GM18499 (cell line): ENCODE measurements at regions not wholly inside any gene's neighbourhood (a gene's known extent, or its start where the extent isn't known, plus 50 kb on each side); places are given as distances from the start of the nearest gene placed in this dataset.
"Not testable (repeated sequence)": the region's sequence is repeated elsewhere in the genome, so short reads cannot be mapped to it uniquely, and the experiment has no call there.

Experiments
- ATAC-seq: cut with Tn5 transposase; IDR thresholded peaks from one replicate; pipeline ENCODE4 v1.9.1; 2021; ENCODE audit warnings: moderate number of reproducible peaks; ENCODE audit not compliant: insufficient read depth, unreplicated experiment

DNA sequence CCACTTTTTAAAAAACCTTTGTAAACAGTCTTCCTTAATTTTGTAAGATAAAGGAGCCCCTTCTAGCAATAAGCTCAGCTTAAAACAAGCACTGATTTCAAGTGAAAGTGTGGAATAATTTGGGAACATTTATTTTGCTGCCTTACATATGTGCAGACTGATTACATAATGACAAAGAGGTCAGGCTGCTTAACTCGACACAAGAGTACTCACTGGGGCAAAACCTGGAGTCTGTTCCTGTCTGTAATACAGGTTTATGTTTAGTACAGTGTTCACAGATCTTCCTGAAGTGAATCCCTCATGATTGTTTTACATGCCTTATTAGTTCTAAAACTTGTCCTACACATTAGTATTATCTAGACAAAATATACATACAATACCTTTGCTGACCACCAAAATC lies 609.8 kb downstream of the LMO7 start:
- ATAC-seq, result no peak

DNA sequence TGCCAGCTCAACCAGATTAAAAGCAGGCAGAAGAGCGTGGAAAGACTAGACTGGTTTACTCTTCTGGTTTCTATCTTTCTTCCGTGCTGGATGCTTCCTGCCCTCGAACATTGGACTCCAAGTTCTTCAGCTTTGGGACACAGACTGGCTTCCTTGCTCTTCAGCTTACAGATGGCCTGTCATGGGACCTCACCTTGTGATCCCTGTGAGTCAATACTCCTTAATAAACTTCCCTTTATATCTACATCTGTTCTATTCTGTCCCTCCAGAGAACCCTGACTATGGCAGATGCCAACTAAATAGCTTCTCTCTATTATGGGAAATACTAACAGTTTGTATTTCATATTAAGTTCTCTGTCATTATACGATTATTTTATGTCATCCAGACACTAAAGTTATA lies 609.1 kb downstream of the LMO7 start:
- ATAC-seq, result no peak

DNA sequence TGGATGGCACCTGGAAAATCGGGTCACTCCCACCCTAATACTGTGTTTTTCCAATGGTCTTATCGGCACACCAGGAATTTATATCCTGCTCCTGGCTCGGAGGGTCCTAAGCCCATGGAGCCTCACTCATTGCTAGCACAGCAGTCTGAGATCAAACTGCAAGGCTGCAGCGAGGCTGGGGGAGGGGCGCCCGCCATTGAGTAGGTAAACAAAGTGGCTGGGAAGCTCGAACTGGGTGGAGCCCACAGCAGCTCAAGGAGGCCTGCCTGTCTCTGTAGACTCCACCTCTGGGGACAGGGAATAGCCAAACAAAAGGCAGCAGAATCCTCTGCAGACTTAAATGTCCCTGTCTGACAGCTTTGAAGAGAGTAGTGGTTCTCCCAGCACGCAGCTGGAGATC lies 607.0 kb downstream of the LMO7 start:
- ATAC-seq, result not testable (repeated sequence)

DNA sequence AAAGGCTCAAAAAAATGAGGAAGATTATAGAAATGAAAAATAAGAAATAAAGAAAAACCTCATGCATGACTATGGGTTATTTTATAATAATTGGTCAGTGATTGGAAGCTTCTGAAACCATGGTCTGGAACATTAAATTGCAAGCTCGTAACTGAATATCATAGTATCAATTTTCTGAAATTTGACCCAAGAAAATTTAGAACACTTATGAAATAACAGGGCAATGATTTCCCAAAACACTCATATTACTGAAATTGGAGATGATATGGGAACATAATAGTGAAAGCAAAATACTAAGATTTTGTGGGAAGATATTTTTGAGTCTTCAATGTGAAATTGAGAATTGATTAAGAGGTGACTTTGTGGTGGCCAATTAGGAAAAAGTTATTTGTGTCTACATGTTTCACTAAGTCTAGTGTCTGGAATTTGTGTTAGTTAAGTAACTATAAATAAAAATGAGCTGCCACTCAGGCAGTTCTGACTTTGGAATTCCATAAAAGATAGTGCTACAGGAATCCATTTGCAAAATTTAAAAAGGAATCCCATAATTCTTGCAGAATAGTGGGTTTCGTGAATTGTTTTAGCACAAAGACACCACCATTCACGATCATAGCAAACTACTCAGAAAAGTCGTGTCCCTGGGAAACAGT lies 603.0 kb downstream of the LMO7 start:
- ATAC-seq, result no peak

DNA sequence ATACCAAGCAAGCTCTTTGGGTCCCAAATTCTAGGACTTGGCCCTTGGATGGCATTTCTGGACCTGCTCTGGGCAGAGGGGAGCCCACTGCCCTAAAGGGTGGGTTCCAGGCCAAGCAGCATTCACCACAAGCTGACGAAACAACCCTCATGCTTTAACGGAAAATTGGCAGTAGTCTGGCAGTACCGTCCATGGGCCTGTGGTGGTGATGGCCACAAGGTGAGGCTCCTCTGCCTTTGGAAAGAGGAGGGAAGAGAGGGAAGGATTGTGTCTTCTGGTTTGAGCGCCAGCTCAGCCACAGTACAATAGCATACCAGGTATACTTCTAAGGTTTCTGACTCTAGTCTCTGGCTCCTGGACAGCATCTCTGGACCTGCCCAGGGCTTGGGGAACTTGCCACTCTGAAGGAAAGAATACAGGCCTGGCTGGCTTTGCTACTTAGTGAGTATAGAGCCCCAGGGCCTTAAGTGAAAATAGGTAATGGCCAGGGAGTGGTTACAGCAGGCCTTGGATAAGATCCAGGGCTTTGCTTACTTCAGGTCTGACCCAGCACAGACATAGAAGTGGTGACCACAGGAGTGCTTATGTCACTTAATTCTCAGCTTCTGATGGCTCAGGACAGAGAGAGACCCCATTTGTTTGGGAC lies 595.5 kb downstream of the LMO7 start:
- no peak for ATAC-seq

DNA sequence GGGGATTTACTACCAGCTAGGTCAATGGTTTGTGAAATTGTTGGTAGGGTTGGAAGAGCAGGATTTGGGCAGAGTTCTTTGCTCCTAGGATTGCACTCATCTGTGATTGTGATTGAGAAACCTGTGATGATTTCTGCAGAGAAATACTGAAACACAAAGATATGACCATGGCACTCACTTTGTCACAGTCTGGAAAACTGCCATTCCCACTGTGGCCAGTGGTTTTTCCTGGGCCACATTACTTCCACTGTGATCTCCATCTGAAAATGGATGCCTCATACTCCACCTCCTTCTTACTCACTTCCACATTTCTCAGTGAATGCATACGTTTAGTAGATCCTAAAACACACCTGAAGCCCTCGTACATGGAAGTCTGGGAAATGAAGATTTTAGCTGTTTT lies 593.2 kb downstream of the LMO7 start:
- ATAC-seq, result no peak

DNA sequence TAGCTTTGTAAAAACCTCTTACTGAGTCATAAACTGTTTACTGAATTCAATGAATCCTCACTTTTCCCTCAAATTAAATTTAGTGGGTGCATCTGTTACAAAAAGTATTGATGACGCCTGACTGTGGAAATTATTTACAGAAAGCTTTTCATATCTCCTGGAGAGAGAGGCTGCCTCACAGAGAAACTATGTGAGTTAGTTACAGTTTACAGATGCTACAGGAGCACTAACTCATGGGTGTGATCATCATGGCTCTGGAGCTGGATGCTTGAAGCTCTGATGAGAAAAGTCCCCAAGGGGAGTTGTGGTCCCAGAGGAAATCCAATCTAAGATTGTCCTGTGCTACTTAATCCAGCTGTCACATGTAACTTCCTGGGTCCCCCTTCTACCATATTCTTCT lies 590.8 kb downstream of the LMO7 start:
- ATAC-seq, result no peak

DNA sequence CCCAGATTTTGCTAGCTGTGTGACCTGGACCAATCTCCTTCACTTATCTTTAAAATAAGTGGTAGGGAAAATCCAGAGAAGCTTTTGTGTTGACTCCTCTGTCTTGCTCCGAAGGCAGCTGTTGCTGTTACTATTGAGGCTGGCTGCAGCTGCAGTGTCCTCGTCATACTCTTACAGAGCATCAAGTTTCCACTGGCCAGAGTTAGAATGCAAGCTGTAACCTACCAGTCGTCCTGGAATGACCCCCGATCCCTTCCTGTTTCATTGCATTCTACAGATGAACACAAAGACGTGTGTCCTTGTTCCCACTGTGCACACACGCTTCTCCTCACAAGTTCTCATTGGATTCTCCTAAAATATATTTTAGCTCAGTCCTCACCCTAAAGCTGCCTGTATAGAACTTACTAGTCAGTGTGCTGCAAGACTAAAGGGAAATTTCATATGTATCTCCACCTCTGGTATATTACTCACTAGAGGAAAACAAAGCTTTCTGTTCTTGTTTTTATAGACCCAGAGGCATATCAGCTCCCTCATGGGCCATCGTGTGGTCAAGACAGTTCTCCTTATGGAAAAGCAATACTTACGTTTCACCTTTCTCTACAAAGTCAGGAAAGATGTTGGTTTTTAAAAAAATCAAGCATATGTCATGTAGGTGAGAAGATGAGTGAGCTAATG lies 589.8 kb downstream of the LMO7 start:
- no peak for ATAC-seq

DNA sequence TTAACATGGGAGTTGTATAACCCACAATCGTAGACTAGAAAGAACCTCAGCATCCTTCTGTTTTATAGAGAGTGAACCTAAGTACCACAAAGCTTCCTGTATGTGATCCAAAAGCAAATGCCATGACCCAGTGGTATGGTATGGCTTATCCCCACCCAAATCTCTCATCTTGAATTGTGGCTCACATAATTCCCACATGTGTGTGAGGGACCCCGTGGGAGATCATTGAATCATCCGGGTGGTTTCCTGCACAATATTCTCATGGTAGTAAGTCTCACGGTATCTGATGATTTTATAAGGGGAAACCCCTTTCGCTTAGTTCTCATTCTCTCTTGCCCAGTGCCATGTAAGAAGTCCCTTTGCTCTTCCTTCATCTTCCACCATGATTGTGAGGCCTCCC lies 587.9 kb downstream of the LMO7 start:
- ATAC-seq, result no peak

DNA sequence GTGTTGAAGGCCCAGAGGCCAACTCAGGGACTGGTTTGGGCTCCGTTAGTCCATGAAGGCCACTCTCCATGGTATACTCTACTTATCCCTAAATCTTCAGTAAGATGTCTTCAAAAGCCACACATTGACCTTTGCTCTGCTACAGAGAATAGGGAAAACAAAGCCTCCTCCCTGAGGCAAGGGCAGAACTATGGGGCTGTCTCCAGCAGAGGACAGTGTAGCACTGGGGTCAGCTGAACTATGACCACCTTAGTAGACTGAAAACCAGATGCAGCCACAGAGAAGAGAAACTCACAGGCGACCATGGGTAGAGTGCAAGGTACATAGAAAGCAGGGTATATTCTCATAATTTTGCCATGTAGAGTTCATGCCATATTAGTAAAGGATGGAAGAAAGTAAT lies 587.4 kb downstream of the LMO7 start:
- no peak for ATAC-seq

DNA sequence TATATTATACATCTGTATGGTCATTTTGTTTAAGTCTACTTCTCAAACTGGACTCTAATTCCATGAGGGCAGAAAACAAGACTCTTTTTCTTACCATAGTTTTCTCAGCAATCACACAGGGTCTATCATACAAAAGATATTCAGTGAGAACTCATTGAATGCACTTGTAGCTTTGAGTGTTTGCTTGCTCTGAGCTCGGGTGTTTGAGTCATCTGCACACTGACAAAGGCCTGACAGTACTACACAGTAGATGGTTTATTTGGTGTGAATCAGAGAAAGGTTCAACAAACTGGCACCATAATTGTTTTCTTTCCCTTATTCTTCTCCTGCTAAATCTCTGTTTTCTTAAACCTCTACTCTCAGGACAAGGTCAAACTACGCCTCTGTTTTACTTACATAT lies 586.4 kb downstream of the LMO7 start:
- no peak for ATAC-seq

DNA sequence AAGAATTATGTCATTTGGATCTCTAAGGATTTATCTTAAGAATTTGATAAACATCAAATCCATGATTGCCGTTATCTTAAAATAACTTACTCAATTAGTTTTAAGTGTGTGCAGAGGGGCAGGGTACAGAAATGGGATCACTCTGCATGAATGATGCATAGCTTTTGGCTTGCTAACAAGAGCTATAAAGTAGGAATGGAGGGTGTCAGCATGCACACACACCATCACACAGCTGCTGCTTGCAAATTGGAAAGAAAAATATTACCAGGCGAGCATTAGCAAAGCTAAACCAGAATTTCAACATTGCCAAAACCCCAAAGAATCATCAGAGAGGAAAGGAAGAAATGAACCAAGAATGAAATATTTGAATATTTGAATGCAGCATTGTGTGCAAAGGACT lies 580.6 kb downstream of the LMO7 start:
- no peak for ATAC-seq

DNA sequence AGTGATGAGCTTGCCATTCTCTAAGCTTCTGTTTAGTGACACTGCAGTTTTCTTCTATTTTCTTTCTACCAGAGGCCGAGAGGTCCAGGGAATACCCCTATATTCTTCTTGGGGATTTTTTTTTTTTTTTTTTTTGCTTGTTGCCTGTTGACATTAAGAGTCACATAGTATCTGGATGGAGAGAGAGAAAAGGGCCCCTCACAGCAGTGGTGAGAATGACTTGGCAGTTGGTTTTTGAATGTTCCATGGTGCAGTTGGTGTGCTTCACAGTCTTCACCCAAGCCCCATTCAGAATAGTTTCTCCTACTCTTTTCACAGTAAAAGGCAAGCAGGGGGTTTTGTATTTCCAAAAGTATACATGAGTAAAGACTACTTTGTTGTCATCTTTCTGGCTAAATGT lies 577.9 kb downstream of the LMO7 start:
- peak; percentile 16 for ATAC-seq

DNA sequence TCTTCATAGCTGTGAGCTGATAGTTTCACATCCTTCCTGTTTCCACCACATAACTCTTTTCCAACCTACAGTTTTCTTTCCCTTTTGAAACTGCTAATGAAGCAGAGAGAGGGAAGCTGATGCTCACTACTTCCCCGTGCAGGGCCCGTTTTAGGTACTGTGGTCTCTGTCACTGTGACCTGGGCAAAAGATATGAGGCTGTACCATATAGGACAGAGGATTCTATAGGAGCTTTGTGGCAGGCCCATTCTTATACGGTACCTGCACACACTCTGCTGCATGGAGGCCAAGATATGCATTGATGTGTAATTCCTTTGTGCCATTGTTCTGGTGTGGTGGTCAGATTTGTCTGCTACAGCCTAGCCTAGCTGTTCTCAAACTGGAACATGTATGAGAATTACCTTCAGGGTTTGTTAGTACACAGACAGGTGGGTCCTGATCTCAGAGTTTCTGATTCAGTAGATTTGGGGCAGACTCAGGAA lies 577.3 kb downstream of the LMO7 start:
- ATAC-seq, result peak; percentile 54

DNA sequence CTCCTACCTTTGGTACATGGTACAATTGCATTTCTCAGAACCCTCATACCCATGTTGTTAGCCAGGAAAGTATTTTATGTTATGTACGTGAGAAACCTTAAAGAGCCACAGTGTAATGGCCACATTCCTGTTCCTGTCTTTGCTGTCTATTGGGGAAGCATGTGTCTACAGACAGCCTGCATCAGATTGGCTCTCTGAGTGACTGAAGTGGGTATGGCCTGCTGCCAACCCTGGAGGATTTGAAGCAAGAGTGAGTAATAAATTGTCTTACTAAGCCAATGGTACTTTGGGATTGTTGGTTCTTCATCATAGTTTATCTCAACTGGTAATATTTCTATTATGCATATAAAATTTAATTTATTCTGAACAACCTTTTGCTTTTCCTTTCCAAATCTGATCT lies 574.1 kb downstream of the LMO7 start:
- ATAC-seq, result no peak

DNA sequence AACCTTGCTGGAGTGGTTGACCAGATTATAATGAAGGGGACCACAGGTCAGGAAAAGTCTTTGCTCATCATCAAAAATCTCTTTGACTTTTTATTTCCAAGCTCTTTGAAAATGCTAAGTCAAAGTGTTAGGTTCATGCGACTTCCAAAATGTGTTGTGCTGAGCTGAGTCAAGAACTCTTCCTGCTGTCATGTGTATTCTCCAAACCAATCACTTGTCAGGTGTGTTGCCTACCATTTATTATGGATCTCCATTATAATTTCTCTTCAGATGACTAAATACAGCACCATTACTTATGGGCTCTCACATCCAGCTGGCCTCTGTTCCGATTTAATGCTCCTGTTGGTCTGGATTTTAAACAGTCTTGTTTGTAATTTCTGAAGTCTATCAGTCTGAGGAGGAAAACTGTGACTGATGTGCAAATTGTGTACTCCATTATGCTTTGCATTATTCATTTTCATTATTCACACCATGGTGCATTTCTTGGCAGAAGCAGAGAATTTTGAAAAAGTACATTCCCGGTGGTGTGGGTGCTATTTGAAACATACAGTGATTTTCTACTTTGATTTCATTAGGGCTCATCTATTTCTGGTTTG lies 562.5 kb downstream of the LMO7 start:
- ATAC-seq, result no peak

DNA sequence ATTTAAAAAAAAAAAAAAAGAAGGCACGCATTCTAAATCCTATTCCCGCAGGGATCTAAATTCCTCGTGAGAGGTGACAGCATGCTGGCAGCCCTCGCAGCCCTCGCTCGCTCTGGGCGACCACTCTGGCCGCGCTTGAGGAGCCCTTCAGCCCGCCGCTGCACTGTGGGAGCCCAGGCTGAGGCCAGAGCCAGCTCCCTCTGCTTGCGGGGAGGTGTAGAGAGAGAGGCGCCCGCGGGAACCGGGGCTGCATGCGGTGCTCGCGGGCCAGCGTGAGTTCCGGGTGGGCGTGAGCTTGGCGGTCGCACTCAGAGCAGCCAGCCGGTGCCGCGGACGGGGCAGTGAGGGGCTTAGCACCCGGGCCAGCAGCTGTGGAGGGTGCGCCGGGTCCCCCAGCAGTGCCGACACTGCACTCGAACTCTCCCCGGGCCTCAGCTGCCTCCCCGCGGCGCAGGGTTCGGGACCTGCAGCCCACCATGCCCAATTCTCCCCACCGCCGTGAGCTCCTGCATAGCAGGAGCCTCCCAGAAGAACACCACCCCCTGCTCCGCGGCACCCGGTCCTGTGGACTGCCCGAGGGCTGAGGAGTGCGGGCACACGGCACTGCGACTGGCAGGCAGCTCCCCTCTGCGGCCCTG lies 553.9 kb downstream of the LMO7 start:
- no peak for ATAC-seq

DNA sequence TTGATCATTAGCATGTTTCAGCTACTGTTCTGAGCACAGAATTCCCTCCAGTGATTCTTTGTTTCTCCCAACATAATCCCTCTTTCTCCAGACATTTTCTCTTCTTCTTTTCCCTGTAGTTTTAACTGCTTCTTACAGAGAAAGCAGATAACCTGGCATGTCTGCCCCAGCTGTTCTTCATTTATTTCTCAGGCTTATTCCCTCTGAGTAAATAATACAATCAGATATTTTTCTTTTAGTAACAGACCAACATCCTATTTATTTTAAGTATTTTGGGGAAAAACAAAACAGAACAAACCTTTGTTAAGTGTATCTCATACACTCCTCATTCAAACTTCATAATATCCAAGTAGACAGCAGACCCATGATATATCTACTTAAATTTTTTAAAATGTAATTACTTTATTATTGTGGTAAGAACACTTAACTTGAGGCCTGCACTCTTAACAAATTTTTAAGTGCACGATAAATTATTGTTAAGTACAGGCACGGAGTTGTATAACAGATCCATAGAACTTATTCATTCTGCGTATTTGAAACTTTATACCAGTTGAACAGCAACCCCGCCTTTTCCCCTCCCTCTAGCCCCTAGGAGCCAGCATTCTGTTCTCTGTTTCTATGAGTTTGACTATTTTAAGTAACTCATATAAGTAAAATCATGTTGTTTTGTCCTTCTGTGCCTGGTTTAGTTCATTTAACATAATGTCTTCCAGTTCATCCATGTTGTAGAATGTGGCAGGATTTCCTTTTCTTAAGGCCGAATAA lies 540.0 kb downstream of the LMO7 start:
- no peak for ATAC-seq

DNA sequence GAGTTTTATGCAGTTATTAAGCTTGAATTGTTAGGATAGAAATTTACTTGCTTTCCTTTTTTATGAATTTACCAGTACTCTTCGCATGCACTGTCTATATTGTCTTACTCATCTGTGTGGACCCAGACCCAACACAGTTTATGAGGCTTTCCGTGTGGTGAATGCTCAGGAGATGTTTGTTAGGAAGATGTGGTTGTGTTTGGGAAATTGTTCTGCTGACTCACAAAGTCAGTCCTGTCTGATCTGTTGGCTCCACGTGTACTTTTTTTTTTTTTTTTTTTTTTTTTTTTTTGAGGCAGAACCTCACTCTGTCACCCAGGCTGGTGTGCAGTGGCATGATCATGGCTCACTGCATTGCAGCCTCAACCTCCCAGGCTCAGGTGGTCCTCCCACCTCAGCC lies 532.5 kb downstream of the LMO7 start:
- no peak for ATAC-seq

DNA sequence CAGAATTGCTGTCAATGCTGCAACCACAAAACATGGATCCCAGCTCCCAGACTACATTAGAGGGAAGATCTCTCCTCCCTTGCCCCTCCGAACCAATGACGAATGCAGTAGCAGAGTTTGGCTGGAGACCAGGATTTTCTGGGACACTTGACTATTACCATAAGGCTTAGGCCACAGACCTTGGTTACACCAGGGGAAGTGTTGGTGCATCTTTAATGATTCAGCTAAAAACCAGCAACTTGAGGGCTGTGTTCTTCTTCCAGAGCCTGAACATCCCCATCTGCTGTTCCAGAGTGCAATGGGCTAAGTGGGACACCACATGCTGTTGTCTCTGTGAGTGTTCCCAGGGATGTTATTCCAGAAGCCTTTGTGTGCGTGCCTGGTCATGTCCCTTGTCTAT lies 528.2 kb downstream of the LMO7 start:
- no peak for ATAC-seq
